DLD1 (cell line): ENCODE measurements at regions not wholly inside any gene's neighbourhood (a gene's known extent, or its start where the extent isn't known, plus 50 kb on each side); places are given as distances from the start of the nearest gene placed in this dataset.

Experiments
- in situ Hi-C: cut with HindIII; loops from 2 replicates; pipeline ENCODE4 v1.10.0; 2017; ENCODE audit warnings: low sequenced_read_pairs

GRCh38 chr16:62676306-62676705 is 640.1 kb upstream of the CDH8 start:
- in situ Hi-C loops = no loop called here

- in situ Hi-C loops = no loop called here
Observed at GRCh38 chr16:62665269-62665668, 629.0 kb upstream of the CDH8 start.

GRCh38 chr16:62664566-62664965 is 628.3 kb upstream of the CDH8 start:
- in situ Hi-C loops = no loop called here

- in situ Hi-C loops = no loop called here
Observed at GRCh38 chr16:62661435-62661834, 625.2 kb upstream of the CDH8 start.

- in situ Hi-C loops = no loop called here
Observed at GRCh38 chr16:62657116-62657515, 620.9 kb upstream of the CDH8 start.

- in situ Hi-C loops = no loop called here
Observed at GRCh38 chr16:62652441-62653120, 616.3 kb upstream of the CDH8 start.

GRCh38 chr16:62648256-62648655 is 612.0 kb upstream of the CDH8 start:
- in situ Hi-C loops = no loop called here

- in situ Hi-C loops = no loop called here
Observed at GRCh38 chr16:62644030-62644812, 608.0 kb upstream of the CDH8 start.

GRCh38 chr16:62642677-62643076 is 606.4 kb upstream of the CDH8 start:
- in situ Hi-C loops = no loop called here

GRCh38 chr16:62639890-62640289 is 603.7 kb upstream of the CDH8 start:
- in situ Hi-C loops = no loop called here

GRCh38 chr16:62638964-62639870 is 603.0 kb upstream of the CDH8 start:
- in situ Hi-C loops = no loop called here

- in situ Hi-C loops = no loop called here
Observed at GRCh38 chr16:62638324-62638911, 602.2 kb upstream of the CDH8 start.

GRCh38 chr16:62625326-62625725 is 589.1 kb upstream of the CDH8 start:
- in situ Hi-C loops = no loop called here

GRCh38 chr16:62620275-62620674 is 584.0 kb upstream of the CDH8 start:
- in situ Hi-C loops = no loop called here

- in situ Hi-C loops = no loop called here
Observed at GRCh38 chr16:62615526-62615925, 579.3 kb upstream of the CDH8 start.

GRCh38 chr16:62610291-62610690 is 574.1 kb upstream of the CDH8 start:
- in situ Hi-C loops = no loop called here

- in situ Hi-C loops = no loop called here
Observed at GRCh38 chr16:62602790-62603189, 566.6 kb upstream of the CDH8 start.

GRCh38 chr16:62597875-62598274 is 561.6 kb upstream of the CDH8 start:
- in situ Hi-C loops = no loop called here

GRCh38 chr16:62596584-62596983 is 560.3 kb upstream of the CDH8 start:
- in situ Hi-C loops = no loop called here

- in situ Hi-C loops = no loop called here
Observed at GRCh38 chr16:62596125-62596524, 559.9 kb upstream of the CDH8 start.
